PFSK-1 (cell line): ENCODE measurements at regions not wholly inside any gene's neighbourhood (a gene's known extent, or its start where the extent isn't known, plus 50 kb on each side); places are given as distances from the start of the nearest gene placed in this dataset.

Source experiments
- FOXP2 ChIP-seq: optimal IDR thresholded peaks from 2 replicates; pipeline ENCODE3; 2011; ENCODE audit warnings: borderline replicate concordance, control low read depth, inconsistent platforms; ENCODE audit not compliant: insufficient read depth; ENCODE audit errors: extremely low read length, extremely low read depth
- POLR2AphosphoS5 ChIP-seq: IDR thresholded peaks from 2 replicates; pipeline ENCODE4 v1.6.1; 2012; ENCODE audit warnings: low read depth, mild to moderate bottlenecking, control low read depth, low read length, moderate library complexity
- SIN3A ChIP-seq: IDR thresholded peaks from 2 replicates; pipeline ENCODE4 v1.6.1; 2012; ENCODE audit warnings: mild to moderate bottlenecking, low read length, moderate library complexity, borderline replicate concordance; ENCODE audit not compliant: insufficient read depth
- TAF1 ChIP-seq: IDR thresholded peaks from 2 replicates; pipeline ENCODE4 v1.6.1; 2012; ENCODE audit warnings: low read length, control low read depth, borderline replicate concordance; ENCODE audit not compliant: insufficient read depth
- TF ChIP-seq, protein P1 (sequence below), 2 experiments: IDR thresholded peaks; 2 replicates each; pipeline versions ENCODE4 v1.6.1 to v1.8.0; 2011 to 2012; ENCODE audit warnings: low read depth in 2 of 2, low read length in 2 of 2, control low read depth in 1 of 2, inconsistent platforms in 1 of 2, mild to moderate bottlenecking in 1 of 2, moderate library complexity in 1 of 2; ENCODE audit not compliant: insufficient read depth in 1 of 2

DNA sequence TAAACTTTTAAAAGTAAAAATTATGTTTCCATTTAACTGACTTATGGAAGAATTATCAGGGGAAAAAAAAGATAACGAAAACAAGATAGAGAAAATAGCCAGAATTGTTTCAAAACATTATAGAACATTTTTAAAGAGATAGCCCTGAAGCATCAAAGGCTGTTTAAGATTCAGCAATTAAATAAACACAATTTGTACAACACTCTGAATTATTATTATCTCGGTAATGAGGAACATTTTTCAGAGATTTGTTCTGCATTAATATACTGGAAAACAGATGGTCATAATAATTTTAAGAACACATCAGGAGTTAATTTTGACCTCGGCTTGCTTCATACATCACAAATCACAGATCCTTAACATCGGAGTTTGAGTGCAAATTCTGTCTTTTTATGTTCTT lies 643.8 kb downstream of the SORCS1 start:
- TF ChIP-seq TAF1 (no peak), POLR2AphosphoS5 (no peak), FOXP2 (no peak), SIN3A (no peak)
- TF ChIP-seq, protein P1, sequence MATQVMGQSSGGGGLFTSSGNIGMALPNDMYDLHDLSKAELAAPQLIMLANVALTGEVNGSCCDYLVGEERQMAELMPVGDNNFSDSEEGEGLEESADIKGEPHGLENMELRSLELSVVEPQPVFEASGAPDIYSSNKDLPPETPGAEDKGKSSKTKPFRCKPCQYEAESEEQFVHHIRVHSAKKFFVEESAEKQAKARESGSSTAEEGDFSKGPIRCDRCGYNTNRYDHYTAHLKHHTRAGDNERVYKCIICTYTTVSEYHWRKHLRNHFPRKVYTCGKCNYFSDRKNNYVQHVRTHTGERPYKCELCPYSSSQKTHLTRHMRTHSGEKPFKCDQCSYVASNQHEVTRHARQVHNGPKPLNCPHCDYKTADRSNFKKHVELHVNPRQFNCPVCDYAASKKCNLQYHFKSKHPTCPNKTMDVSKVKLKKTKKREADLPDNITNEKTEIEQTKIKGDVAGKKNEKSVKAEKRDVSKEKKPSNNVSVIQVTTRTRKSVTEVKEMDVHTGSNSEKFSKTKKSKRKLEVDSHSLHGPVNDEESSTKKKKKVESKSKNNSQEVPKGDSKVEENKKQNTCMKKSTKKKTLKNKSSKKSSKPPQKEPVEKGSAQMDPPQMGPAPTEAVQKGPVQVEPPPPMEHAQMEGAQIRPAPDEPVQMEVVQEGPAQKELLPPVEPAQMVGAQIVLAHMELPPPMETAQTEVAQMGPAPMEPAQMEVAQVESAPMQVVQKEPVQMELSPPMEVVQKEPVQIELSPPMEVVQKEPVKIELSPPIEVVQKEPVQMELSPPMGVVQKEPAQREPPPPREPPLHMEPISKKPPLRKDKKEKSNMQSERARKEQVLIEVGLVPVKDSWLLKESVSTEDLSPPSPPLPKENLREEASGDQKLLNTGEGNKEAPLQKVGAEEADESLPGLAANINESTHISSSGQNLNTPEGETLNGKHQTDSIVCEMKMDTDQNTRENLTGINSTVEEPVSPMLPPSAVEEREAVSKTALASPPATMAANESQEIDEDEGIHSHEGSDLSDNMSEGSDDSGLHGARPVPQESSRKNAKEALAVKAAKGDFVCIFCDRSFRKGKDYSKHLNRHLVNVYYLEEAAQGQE (IDR thresholded peaks at IDR 0.05; ENCODE audit: insufficient read depth in 1 of 2, low read depth in 2 of 2, low read length in 2 of 2): no peak

DNA sequence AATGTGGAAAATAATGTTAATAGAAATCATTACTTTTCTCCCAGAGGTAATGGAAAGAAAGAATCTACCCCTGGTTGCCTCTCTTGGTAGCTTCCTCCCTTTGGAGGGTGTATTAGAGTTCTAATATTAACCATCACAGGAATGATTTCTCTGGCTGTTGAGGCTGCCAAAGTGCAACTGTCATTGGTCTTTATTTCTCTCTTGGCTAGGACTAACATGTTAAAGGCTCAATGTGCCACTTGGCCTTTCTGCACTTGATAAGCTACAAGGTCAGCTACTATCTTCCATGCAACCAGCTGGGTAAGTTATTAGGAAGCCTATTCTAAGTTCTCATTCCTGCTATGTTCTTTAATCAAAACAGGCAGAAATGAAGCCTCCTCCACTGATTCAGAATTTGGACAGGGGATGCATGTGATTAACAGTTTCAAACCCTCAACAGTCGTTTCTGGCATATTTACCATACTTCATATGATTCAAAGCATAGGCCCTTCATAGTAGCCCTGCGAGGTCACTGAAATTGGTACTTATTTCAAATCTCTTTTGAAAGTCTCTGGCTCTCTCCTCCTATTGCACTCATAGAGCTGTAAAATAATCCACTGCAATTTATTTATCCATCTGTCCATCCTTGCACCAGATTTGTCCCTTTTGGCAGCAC lies 645.0 kb downstream of the SORCS1 start:
- TF ChIP-seq TAF1 (no peak), SIN3A (no peak), FOXP2 (no peak), POLR2AphosphoS5 (no peak)
- TF ChIP-seq, protein P1 (IDR thresholded peaks at IDR 0.05; ENCODE audit: insufficient read depth in 1 of 2, low read depth in 2 of 2, low read length in 2 of 2): no peak

DNA sequence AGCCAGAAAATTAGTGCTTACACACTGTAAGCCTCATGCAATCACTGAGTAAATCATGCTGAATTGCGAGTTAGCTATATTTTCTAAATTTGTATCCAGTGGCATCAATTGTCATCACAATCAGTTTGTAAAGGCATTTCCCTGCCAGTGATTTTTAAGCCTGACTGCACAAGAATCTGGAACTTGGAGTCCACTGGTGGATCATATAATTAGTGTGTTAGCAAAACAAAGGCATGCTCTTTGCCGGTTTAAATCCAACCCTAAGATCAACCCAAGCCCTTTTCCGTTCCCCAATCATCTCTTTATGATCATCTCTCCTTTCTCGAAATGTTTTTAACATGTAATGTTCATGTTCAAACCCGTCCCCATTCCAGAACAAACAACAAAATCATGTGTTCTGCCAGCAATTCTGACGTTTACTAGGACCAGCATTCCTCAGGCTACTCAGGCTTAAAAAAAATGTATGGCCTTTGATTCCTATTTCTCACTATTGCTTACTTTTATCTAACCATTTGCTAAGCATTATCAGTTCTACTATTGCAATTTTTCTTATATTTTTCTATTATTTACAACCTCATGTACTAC lies 649.2 kb downstream of the SORCS1 start:
- TF ChIP-seq SIN3A (no peak), POLR2AphosphoS5 (no peak), TAF1 (no peak), FOXP2 (no peak)
- TF ChIP-seq, protein P1 (IDR thresholded peaks at IDR 0.05; ENCODE audit: insufficient read depth in 1 of 2, low read depth in 2 of 2, low read length in 2 of 2): no peak

DNA sequence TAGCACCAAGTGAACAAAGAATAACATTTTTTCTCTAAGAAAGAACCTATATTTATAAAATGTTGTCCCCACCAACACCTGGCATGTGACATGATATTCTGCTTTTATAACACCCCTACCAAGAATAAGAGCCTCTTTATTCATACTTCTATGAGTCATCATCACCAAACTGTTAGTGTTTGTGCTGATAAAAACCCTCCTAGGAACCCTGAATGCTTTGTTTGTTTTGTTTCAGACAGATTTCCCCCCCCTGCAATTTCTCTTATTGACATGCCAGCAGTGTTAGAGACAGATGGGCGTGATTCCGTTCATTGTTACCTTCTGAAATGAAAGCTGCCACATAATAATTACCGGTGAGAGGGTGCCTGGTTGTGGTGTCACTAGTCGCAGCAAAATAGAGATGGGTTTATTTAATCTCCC lies 651.1 kb downstream of the SORCS1 start:
- TF ChIP-seq POLR2AphosphoS5 (no peak), TAF1 (no peak), FOXP2 (no peak), SIN3A (no peak)
- TF ChIP-seq, protein P1 (IDR thresholded peaks at IDR 0.05; ENCODE audit: insufficient read depth in 1 of 2, low read depth in 2 of 2, low read length in 2 of 2): no peak
